GM23338 (cell line): ENCODE measurements at regions not wholly inside any gene's neighbourhood (a gene's known extent, or its start where the extent isn't known, plus 50 kb on each side); places are given as distances from the start of the nearest gene placed in this dataset.

Source experiments
- ATAC-seq: fragments of 200-7000 bp; cut with Tn5 transposase; 3 replicates; pipeline ENCODE4 v1.9.1; 2020
- DNase-seq: peaks from one replicate; pipeline ENCODE4 v3.0.0-alpha.2; 2015; ENCODE audit warnings: low spot score
- H2AFZ ChIP-seq: fragments of 200-600 bp; sonication (generic); 2 replicates; pipeline ENCODE4 v1.8.0; 2016; ENCODE audit warnings: antibody characterized with exemption, mild to moderate bottlenecking, moderate library complexity
- H3F3A ChIP-seq: fragments of 200-600 bp; sonication (generic); replicated peaks from 2 replicates; pipeline ENCODE4 v1.8.0; 2017; ENCODE audit warnings: antibody characterized with exemption, mixed run types, low read depth
- H3K27ac ChIP-seq: fragments of 200-600 bp; sonication (generic); 2 replicates; pipeline ENCODE4 v1.6.1; 2016; ENCODE audit warnings: low read depth
- H3K27me3 ChIP-seq: fragments of 200-600 bp; sonication (generic); 2 replicates; pipeline ENCODE4 v1.8.0; 2016; ENCODE audit warnings: mild to moderate bottlenecking, mixed run types, moderate library complexity; ENCODE audit not compliant: insufficient read depth
- H3K36me3 ChIP-seq: fragments of 200-600 bp; sonication (generic); 2 replicates; pipeline ENCODE4 v1.8.0; 2016; ENCODE audit warnings: mild to moderate bottlenecking; ENCODE audit not compliant: insufficient read depth
- H3K4me1 ChIP-seq: fragments of 200-600 bp; sonication (generic); 2 replicates; pipeline ENCODE4 v1.8.0; 2016; ENCODE audit warnings: mild to moderate bottlenecking, moderate library complexity; ENCODE audit not compliant: insufficient read depth
- H3K4me2 ChIP-seq: fragments of 200-600 bp; sonication (generic); 2 replicates; pipeline ENCODE4 v1.7.1; 2017; ENCODE audit warnings: mixed run types
- H3K4me3 ChIP-seq: fragments of 200-600 bp; sonication (generic); 2 replicates; pipeline ENCODE4 v1.6.1; 2016; ENCODE audit warnings: mixed run types
- H3K79me2 ChIP-seq: fragments of 200-600 bp; sonication (generic); replicated peaks from 2 replicates; pipeline ENCODE4 v1.8.0; 2017; ENCODE audit warnings: mild to moderate bottlenecking; ENCODE audit not compliant: insufficient read depth
- H3K9me2 ChIP-seq: fragments of 200-600 bp; sonication (generic); 2 replicates; pipeline ENCODE4 v1.8.0; 2017; ENCODE audit not compliant: insufficient read depth
- H4K20me1 ChIP-seq: fragments of 200-600 bp; sonication (generic); replicated peaks from 2 replicates; pipeline ENCODE4 v1.8.0; 2017; ENCODE audit warnings: mild to moderate bottlenecking; ENCODE audit not compliant: insufficient read depth
- H3K27ac Mint-ChIP-seq: 2 replicates; pipeline ENCODE4 v1.8.0; 2020; ENCODE audit warnings: inconsistent platforms, mild to moderate bottlenecking, moderate library complexity, mixed read lengths
- H3K27me3 Mint-ChIP-seq: 3 replicates; pipeline ENCODE4 v1.8.0; 2022; ENCODE audit warnings: low read depth, mild to moderate bottlenecking, moderate library complexity, mixed read lengths, inconsistent platforms; ENCODE audit not compliant: insufficient read depth, poor library complexity
- H3K36me3 Mint-ChIP-seq: 3 replicates; pipeline ENCODE4 v1.8.0; 2021; ENCODE audit warnings: low read depth, mild to moderate bottlenecking, inconsistent platforms, moderate library complexity, mixed read lengths
- H3K4me1 Mint-ChIP-seq: 3 replicates; pipeline ENCODE4 v1.8.0; 2020; ENCODE audit warnings: mild to moderate bottlenecking, inconsistent platforms, mixed read lengths
- H3K4me3 Mint-ChIP-seq: 3 replicates; pipeline ENCODE4 v1.8.0; 2021; ENCODE audit warnings: moderate library complexity, mild to moderate bottlenecking, inconsistent platforms, mixed read lengths
- H3K9me3 Mint-ChIP-seq: 3 replicates; pipeline ENCODE4 v1.8.0; 2020; ENCODE audit warnings: moderate library complexity, mild to moderate bottlenecking, inconsistent platforms, mixed read lengths
- CREB1 ChIP-seq: fragments of 250-450 bp; sonication (Bioruptor Pico); IDR thresholded peaks from 2 replicates; pipeline ENCODE4 v1.5.0; 2020; ENCODE audit warnings: low read depth, mild to moderate bottlenecking, moderate library complexity
- CTCF ChIP-seq, 2 experiments: fragments of 200-600 bp in 1 of 2; sonication (generic) in 1 of 2; conservative IDR thresholded peaks; 2 replicates each; pipeline versions ENCODE4 v1.5.1 to v1.6.1; 2016 to 2017; ENCODE audit warnings: antibody characterized with exemption in 2 of 2, low read depth in 2 of 2, mild to moderate bottlenecking in 2 of 2, moderate library complexity in 1 of 2
- EZH2 ChIP-seq: fragments of 200-600 bp; sonication (generic); IDR thresholded peaks from one replicate; pipeline ENCODE4 v1.8.0; 2017; ENCODE audit warnings: antibody characterized with exemption, mild to moderate bottlenecking, low read depth; ENCODE audit not compliant: unreplicated experiment
- EZH2phosphoT487 ChIP-seq: fragments of 200-600 bp; sonication (generic); IDR thresholded peaks from one replicate; pipeline ENCODE4 v1.8.1; 2018; ENCODE audit warnings: antibody characterized with exemption; ENCODE audit not compliant: unreplicated experiment
- POLR2AphosphoS5 ChIP-seq: IDR thresholded peaks from 2 replicates; pipeline ENCODE4 v1.6.1; 2016; ENCODE audit warnings: antibody characterized with exemption, low read depth
- STAT1 ChIP-seq: IDR thresholded peaks from one replicate; pipeline ENCODE4 v1.6.1; 2016; ENCODE audit warnings: antibody characterized with exemption; ENCODE audit not compliant: unreplicated experiment
- ZNF331 ChIP-seq: fragments of 250-450 bp; sonication (Bioruptor Pico); IDR thresholded peaks from 2 replicates; pipeline ENCODE4 v1.5.0; 2020; ENCODE audit warnings: low read depth, mild to moderate bottlenecking, moderate library complexity
- ZNF462 ChIP-seq: fragments of 250-450 bp; sonication (Bioruptor Pico); IDR thresholded peaks from 2 replicates; pipeline ENCODE4 v1.5.0; 2020; ENCODE audit warnings: mild to moderate bottlenecking, moderate library complexity

- H3K9me2 ChIP-seq: no peaks in the 10 kb centered on the region
- Mint-ChIP-seq H3K27me3 (peaks cover 7% of the 10 kb centered on the region), H3K9me3 (peaks cover 32% of the 10 kb centered on the region; the same call in 2 of the 3 replicates), H3K4me1 (no peaks in the 10 kb centered on the region), H3K36me3 (peaks cover 5% of the 10 kb centered on the region; the same call in 2 of the 3 replicates), H3K4me3 (no peak overlapping the region), H3K27ac (no peak overlapping the region)
- H3K4me3 ChIP-seq: no peak overlapping the region
- H3K4me2 ChIP-seq: no peak overlapping the region
- H2AFZ ChIP-seq: no peak overlapping the region
- no peaks in the 10 kb centered on the region for H4K20me1 ChIP-seq
- no peaks in the 10 kb centered on the region for H3F3A ChIP-seq
- no peaks in the 10 kb centered on the region for H3K79me2 ChIP-seq
- H3K27ac ChIP-seq: no peak overlapping the region
- DNase-seq: no peak
- no peak for ATAC-seq
- TF ChIP-seq CTCF (conservative IDR thresholded peaks at IDR 0.05; ENCODE audit: low read depth in 2 of 2): no peak
- TF ChIP-seq EZH2: no peak
- no peak for TF ChIP-seq EZH2phosphoT487
- TF ChIP-seq STAT1: no peak
- TF ChIP-seq CREB1 (CRISPR knock-in tag): no peak
- no peak for TF ChIP-seq ZNF331 (CRISPR knock-in tag)
- TF ChIP-seq POLR2AphosphoS5: no peak
- no peak for TF ChIP-seq ZNF462 (CRISPR knock-in tag)
- H3K27me3 ChIP-seq: no peaks in the 10 kb centered on the region
- H3K36me3 ChIP-seq: no peaks in the 10 kb centered on the region
- H3K4me1 ChIP-seq: no peaks in the 10 kb centered on the region
Measured at GRCh38 chr6:151709329-151709728, 98.2 kb upstream of the ESR1 start.
